AG04449 (cell line): ENCODE measurements at regions not wholly inside any gene's neighbourhood (a gene's known extent, or its start where the extent isn't known, plus 50 kb on each side); places are given as distances from the start of the nearest gene placed in this dataset.

ENCODE experiments used
- CTCF ChIA-PET: fragments of 350-600 bp; formaldehyde crosslinking; extraction: SDS; loops from one replicate; lab custom pipeline; 2021; ENCODE audit warnings: antibody characterized with exemption; lab: Yijun Ruan, JAX
- POLR2A ChIA-PET: fragments of 400-600, 350-600 bp; formaldehyde crosslinking; extraction: SDS; loops from one replicate; lab custom pipeline; 2020; ENCODE audit warnings: antibody characterized with exemption, inconsistent platforms; lab: Yijun Ruan, JAX
- DNase-seq: peaks from one replicate; pipeline ENCODE4 v3.0.0-alpha.2; 2010; ENCODE audit warnings: low read depth, low spot score
- H3K4me3 ChIP-seq: 2 replicates; pipeline ENCODE4 v1.5.1; 2011; ENCODE audit warnings: low read depth, mild to moderate bottlenecking, control low read depth, low read length
- CTCF ChIP-seq: IDR thresholded peaks from one replicate; pipeline ENCODE4 v1.5.1; 2011; ENCODE audit warnings: mild to moderate bottlenecking, moderate library complexity, low read length, control low read depth, inconsistent platforms; ENCODE audit not compliant: insufficient read depth; ENCODE audit errors: missing control alignments

GRCh38 chr2:221156062-221156734 is 415.9 kb downstream of the EPHA4 start:
- H3K4me3 ChIP-seq, result no peak overlapping the region
- CTCF ChIA-PET, result no interaction called here
- no peak for TF ChIP-seq CTCF
- no peak for DNase-seq
- POLR2A ChIA-PET, result no interaction called here

- no peak overlapping the region for H3K4me3 ChIP-seq
- POLR2A ChIA-PET, result no interaction called here
- CTCF ChIA-PET, result interaction anchor here (0.9 kb wide), 1 partner anchor 473 kb away, joined by 5 read pairs; no protein-coding TSS in a partner anchor
- DNase-seq, result no peak
- no peak for TF ChIP-seq CTCF
Measured at GRCh38 chr2:221161186-221161585, 410.9 kb downstream of the EPHA4 start.

GRCh38 chr2:221166292-221166691 is 405.8 kb downstream of the EPHA4 start:
- no peak overlapping the region for H3K4me3 ChIP-seq
- ChIA-PET CTCF (no interaction called here), POLR2A (interaction anchor here (0.7 kb wide), 1 partner anchor 515 kb away, joined by 5 read pairs; no protein-coding TSS in a partner anchor)
- no peak for DNase-seq
- TF ChIP-seq CTCF, result no peak

- CTCF ChIA-PET, result no interaction called here
- TF ChIP-seq CTCF, result no peak
Measured at GRCh38 chr2:221167561-221167960, 404.5 kb downstream of the EPHA4 start.

GRCh38 chr2:221169724-221170123 is 402.4 kb downstream of the EPHA4 start:
- POLR2A ChIA-PET, result no interaction called here
- no peak for DNase-seq
- CTCF ChIA-PET, result no interaction called here
- no peak for TF ChIP-seq CTCF
- no peak overlapping the region for H3K4me3 ChIP-seq

More at GRCh38 chr2:221167561-221167960, 404.5 kb downstream of the EPHA4 start:
- POLR2A ChIA-PET, result no interaction called here
- DNase-seq, result no peak
- no peak overlapping the region for H3K4me3 ChIP-seq

- H3K4me3 ChIP-seq, result no peak overlapping the region
- ChIA-PET POLR2A (no interaction called here), CTCF (no interaction called here)
- no peak for DNase-seq
- no peak for TF ChIP-seq CTCF
Measured at GRCh38 chr2:221170548-221170947, 401.6 kb downstream of the EPHA4 start.
